ENCODE measurements at regions not wholly inside any gene's neighbourhood (a gene's known extent, or its start where the extent isn't known, plus 50 kb on each side); places are given as distances from the start of the nearest gene placed in this dataset.
A peak's percentile ranks its signal among the peaks of the same experiment; 100 is the strongest.

DNA sequence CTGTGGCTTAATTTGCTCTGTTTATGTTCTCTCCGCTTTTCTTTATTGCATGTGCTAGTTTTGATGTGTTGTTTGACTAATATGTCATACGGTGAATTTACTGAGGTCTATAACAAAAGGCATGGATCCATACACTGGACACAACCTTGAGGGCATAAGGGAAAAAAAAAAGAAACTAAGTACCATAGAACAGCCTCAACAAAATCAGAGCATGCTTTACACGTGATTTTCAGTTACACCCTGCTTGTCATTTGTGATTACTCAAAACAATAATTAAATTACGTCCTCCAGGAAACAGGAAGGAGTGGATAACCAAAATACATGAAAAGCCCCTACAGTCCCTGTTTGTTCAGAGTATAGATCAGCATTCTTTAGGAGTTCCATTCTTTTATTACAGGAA is 150.5 kb downstream of the CRPPA start:
- intact Hi-C loops (cut with micrococcal nuclease), result no loop called here
- H3K4me1 ChIP-seq (replicated peaks in 1 of 2; ENCODE audit: control insufficient read depth in 2 of 2, insufficient read depth in 2 of 2, low read length in 2 of 2), result peaks cover 10 to 28% of the 10 kb centered on the region in 2 experiments; a peak in 4 of 5 replicates
- no peak for TF ChIP-seq ETS2 (tag; IDR thresholded peaks at IDR 0.05; ENCODE audit: borderline replicate concordance, poor library complexity, severe bottlenecking)
- TF ChIP-seq, protein P1, sequence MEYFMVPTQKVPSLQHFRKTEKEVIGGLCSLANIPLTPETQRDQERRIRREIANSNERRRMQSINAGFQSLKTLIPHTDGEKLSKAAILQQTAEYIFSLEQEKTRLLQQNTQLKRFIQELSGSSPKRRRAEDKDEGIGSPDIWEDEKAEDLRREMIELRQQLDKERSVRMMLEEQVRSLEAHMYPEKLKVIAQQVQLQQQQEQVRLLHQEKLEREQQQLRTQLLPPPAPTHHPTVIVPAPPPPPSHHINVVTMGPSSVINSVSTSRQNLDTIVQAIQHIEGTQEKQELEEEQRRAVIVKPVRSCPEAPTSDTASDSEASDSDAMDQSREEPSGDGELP (CRISPR knock-in tag; IDR thresholded peaks at IDR 0.05; ENCODE audit: borderline replicate concordance), result no peak
- no peak for TF ChIP-seq ZNF384 (IDR thresholded peaks at IDR 0.05; ENCODE audit: low read depth, low read length)
- TF ChIP-seq TOE1 (IDR thresholded peaks at IDR 0.05; ENCODE audit: borderline replicate concordance), result no peak
- TF ChIP-seq TOE1 (CRISPR knock-in tag; IDR thresholded peaks at IDR 0.05; ENCODE audit: borderline replicate concordance, low read depth), result no peak
- no peak for TF ChIP-seq ZNF780A (CRISPR knock-in tag; IDR thresholded peaks at IDR 0.05)
- TF ChIP-seq, protein P2, sequence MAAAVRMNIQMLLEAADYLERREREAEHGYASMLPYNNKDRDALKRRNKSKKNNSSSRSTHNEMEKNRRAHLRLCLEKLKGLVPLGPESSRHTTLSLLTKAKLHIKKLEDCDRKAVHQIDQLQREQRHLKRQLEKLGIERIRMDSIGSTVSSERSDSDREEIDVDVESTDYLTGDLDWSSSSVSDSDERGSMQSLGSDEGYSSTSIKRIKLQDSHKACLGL (CRISPR knock-in tag; IDR thresholded peaks at IDR 0.05; ENCODE audit: borderline replicate concordance, poor library complexity, severe bottlenecking), result no peak
- TF ChIP-seq, protein P3, sequence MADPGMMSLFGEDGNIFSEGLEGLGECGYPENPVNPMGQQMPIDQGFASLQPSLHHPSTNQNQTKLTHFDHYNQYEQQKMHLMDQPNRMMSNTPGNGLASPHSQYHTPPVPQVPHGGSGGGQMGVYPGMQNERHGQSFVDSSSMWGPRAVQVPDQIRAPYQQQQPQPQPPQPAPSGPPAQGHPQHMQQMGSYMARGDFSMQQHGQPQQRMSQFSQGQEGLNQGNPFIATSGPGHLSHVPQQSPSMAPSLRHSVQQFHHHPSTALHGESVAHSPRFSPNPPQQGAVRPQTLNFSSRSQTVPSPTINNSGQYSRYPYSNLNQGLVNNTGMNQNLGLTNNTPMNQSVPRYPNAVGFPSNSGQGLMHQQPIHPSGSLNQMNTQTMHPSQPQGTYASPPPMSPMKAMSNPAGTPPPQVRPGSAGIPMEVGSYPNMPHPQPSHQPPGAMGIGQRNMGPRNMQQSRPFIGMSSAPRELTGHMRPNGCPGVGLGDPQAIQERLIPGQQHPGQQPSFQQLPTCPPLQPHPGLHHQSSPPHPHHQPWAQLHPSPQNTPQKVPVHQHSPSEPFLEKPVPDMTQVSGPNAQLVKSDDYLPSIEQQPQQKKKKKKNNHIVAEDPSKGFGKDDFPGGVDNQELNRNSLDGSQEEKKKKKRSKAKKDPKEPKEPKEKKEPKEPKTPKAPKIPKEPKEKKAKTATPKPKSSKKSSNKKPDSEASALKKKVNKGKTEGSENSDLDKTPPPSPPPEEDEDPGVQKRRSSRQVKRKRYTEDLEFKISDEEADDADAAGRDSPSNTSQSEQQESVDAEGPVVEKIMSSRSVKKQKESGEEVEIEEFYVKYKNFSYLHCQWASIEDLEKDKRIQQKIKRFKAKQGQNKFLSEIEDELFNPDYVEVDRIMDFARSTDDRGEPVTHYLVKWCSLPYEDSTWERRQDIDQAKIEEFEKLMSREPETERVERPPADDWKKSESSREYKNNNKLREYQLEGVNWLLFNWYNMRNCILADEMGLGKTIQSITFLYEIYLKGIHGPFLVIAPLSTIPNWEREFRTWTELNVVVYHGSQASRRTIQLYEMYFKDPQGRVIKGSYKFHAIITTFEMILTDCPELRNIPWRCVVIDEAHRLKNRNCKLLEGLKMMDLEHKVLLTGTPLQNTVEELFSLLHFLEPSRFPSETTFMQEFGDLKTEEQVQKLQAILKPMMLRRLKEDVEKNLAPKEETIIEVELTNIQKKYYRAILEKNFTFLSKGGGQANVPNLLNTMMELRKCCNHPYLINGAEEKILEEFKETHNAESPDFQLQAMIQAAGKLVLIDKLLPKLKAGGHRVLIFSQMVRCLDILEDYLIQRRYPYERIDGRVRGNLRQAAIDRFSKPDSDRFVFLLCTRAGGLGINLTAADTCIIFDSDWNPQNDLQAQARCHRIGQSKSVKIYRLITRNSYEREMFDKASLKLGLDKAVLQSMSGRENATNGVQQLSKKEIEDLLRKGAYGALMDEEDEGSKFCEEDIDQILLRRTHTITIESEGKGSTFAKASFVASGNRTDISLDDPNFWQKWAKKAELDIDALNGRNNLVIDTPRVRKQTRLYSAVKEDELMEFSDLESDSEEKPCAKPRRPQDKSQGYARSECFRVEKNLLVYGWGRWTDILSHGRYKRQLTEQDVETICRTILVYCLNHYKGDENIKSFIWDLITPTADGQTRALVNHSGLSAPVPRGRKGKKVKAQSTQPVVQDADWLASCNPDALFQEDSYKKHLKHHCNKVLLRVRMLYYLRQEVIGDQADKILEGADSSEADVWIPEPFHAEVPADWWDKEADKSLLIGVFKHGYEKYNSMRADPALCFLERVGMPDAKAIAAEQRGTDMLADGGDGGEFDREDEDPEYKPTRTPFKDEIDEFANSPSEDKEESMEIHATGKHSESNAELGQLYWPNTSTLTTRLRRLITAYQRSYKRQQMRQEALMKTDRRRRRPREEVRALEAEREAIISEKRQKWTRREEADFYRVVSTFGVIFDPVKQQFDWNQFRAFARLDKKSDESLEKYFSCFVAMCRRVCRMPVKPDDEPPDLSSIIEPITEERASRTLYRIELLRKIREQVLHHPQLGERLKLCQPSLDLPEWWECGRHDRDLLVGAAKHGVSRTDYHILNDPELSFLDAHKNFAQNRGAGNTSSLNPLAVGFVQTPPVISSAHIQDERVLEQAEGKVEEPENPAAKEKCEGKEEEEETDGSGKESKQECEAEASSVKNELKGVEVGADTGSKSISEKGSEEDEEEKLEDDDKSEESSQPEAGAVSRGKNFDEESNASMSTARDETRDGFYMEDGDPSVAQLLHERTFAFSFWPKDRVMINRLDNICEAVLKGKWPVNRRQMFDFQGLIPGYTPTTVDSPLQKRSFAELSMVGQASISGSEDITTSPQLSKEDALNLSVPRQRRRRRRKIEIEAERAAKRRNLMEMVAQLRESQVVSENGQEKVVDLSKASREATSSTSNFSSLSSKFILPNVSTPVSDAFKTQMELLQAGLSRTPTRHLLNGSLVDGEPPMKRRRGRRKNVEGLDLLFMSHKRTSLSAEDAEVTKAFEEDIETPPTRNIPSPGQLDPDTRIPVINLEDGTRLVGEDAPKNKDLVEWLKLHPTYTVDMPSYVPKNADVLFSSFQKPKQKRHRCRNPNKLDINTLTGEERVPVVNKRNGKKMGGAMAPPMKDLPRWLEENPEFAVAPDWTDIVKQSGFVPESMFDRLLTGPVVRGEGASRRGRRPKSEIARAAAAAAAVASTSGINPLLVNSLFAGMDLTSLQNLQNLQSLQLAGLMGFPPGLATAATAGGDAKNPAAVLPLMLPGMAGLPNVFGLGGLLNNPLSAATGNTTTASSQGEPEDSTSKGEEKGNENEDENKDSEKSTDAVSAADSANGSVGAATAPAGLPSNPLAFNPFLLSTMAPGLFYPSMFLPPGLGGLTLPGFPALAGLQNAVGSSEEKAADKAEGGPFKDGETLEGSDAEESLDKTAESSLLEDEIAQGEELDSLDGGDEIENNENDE (IDR thresholded peaks at IDR 0.05; ENCODE audit: low read depth, low read length), result no peak
- TF ChIP-seq ZBTB7A (IDR thresholded peaks at IDR 0.05; ENCODE audit: borderline replicate concordance, control insufficient read depth, low read depth, low read length), result no peak
- TF ChIP-seq NFRKB (IDR thresholded peaks at IDR 0.05; ENCODE audit: low read depth), result 0 out of 2 replicates have a peak, but pooled peaks have one; percentile 24

More for the DNA sequence above, 150.5 kb downstream of the CRPPA start:
- 68% methylated on average over 4 of the region's 4 CpGs for WGBS (ENCODE audit: insufficient coverage, low coverage, missing lambda C conversion rate)
- POLR2A ChIA-PET, result no interaction called here
- Histone ChIP-seq H3K9ac (ENCODE audit: insufficient read depth in 1 of 2, low read depth in 2 of 2, low read length in 2 of 2) (no peak overlapping the region), H3K79me2 (ENCODE audit: control insufficient read depth, insufficient read depth, low read length) (peaks cover 87% of the 10 kb centered on the region), H3K27ac (ENCODE audit: extremely low read depth, low read depth, low read length) (peak overlapping the region; percentile 25; the same call in 1 of the 3 replicates), H3K4me2 (ENCODE audit: insufficient read depth, low read length) (no peak overlapping the region), H2AFZ (ENCODE audit: low read depth, low read length) (no peak overlapping the region), H3K36me3 (ENCODE audit: control insufficient read depth, insufficient read depth, low read length) (peaks cover 79% of the 10 kb centered on the region), H3K4me3 (no peak overlapping the region), H3K9me1 (ENCODE audit: control insufficient read depth, insufficient read depth, low read length) (no peaks in the 10 kb centered on the region), H3K9me3 (replicated peaks; ENCODE audit: control insufficient read depth, insufficient read depth, low read depth, low read length) (peaks cover 35% of the 10 kb centered on the region), H3K27me3 (ENCODE audit: control insufficient read depth in 2 of 2, insufficient read depth in 2 of 2, low read length in 2 of 2) (no peaks in the 10 kb centered on the region), H4K20me1 (replicated peaks; ENCODE audit: control insufficient read depth, insufficient read depth, low read length) (no peaks in the 10 kb centered on the region)
- no TSS peak for BruUV-seq (replicated peaks)
- no peak for DNase-seq (ENCODE audit: extremely low read depth in 1 of 4, low spot score in 3 of 4)
- no peak for FAIRE-seq
- in situ Hi-C loops (cut with MboI), result no loop called here
- no peak for ATAC-seq
- CTCF ChIA-PET (ENCODE audit: low intra/inter-chr PET ratio), result no interaction called here
